CD8-positive, alpha-beta memory T cell (primary cell): ENCODE measurements at regions not wholly inside any gene's neighbourhood (a gene's known extent, or its start where the extent isn't known, plus 50 kb on each side); places are given as distances from the start of the nearest gene placed in this dataset.
A peak's percentile ranks its signal among the peaks of the same experiment; 100 is the strongest.

Experiments used
- CTCF ChIA-PET: fragments of 350-600 bp; sonication (Branson Sonifier 250); formaldehyde crosslinking; loops from one replicate; lab custom pipeline; 2021; ENCODE audit warnings: antibody characterized with exemption; lab: Charles Lee
- POLR2A ChIA-PET: fragments of 350-600 bp; sonication (Branson Sonifier 250); formaldehyde crosslinking; loops from one replicate; lab custom pipeline; 2021; ENCODE audit warnings: antibody characterized with exemption; lab: Charles Lee
- DNase-seq, 5 donors: peaks; one replicate each; pipeline versions ENCODE4 v3.0.0 to v3.0.0-alpha.2; 2020 to 2022; ENCODE audit warnings: mixed read lengths in 1 of 5
- H3K27ac ChIP-seq: one replicate; pipeline ENCODE4 v1.7.0; 2013; ENCODE audit warnings: low read depth, mild to moderate bottlenecking, low read length, moderate library complexity
- H3K27me3 ChIP-seq: 2 replicates; pipeline ENCODE4 v1.7.0; 2013; ENCODE audit warnings: low read length, mild to moderate bottlenecking; ENCODE audit not compliant: insufficient read depth, poor library complexity, severe bottlenecking
- H3K36me3 ChIP-seq: 2 replicates; pipeline ENCODE4 v1.7.0; 2013; ENCODE audit warnings: mild to moderate bottlenecking, low read length, moderate library complexity; ENCODE audit not compliant: insufficient read depth
- H3K4me1 ChIP-seq: 2 replicates; pipeline ENCODE4 v1.7.0; 2013; ENCODE audit warnings: mild to moderate bottlenecking, low read length, moderate library complexity; ENCODE audit not compliant: insufficient read depth
- H3K4me3 ChIP-seq: 2 replicates; pipeline ENCODE4 v1.7.0; 2013; ENCODE audit warnings: mild to moderate bottlenecking, low read length
- H3K9me3 ChIP-seq: 2 replicates; pipeline ENCODE4 v1.7.0; 2013; ENCODE audit warnings: mild to moderate bottlenecking, low read length
- H3K27ac Mint-ChIP-seq, 8 donors: one replicate each; pipeline ENCODE4 v1.8.0; 2020 to 2021; ENCODE audit warnings: mixed read lengths in 8 of 8, mild to moderate bottlenecking in 6 of 8, inconsistent platforms in 3 of 8, moderate library complexity in 3 of 8
- H3K27me3 Mint-ChIP-seq, 2 donors: one replicate each; pipeline ENCODE4 v1.8.0; 2020 to 2021; ENCODE audit warnings: mixed read lengths in 2 of 2, mild to moderate bottlenecking in 1 of 2, moderate library complexity in 1 of 2
- H3K36me3 Mint-ChIP-seq, 3 donors: one replicate each; pipeline ENCODE4 v1.8.0; 2020 to 2021; ENCODE audit warnings: mixed read lengths in 3 of 3, inconsistent platforms in 1 of 3, mild to moderate bottlenecking in 1 of 3
- H3K4me1 Mint-ChIP-seq, 3 donors: one replicate each; pipeline ENCODE4 v1.8.0; 2020 to 2021; ENCODE audit warnings: mixed read lengths in 3 of 3, inconsistent platforms in 1 of 3, mild to moderate bottlenecking in 1 of 3
- H3K4me3 Mint-ChIP-seq, 7 donors: one replicate each; pipeline ENCODE4 v1.8.0; 2020 to 2021; ENCODE audit warnings: mixed read lengths in 7 of 7, mild to moderate bottlenecking in 6 of 7, moderate library complexity in 4 of 7, inconsistent platforms in 2 of 7
- H3K9me3 Mint-ChIP-seq, 5 donors: one replicate each; pipeline ENCODE4 v1.8.0; 2020 to 2022; ENCODE audit warnings: mixed read lengths in 5 of 5, mild to moderate bottlenecking in 3 of 5, moderate library complexity in 2 of 5, inconsistent platforms in 1 of 5

GRCh38 chr11:28837599-28837998 is 729.4 kb downstream of the METTL15 start:
- H3K27ac Mint-ChIP-seq, result no peak overlapping the region
- H3K9me3 Mint-ChIP-seq, result peaks cover 0 to 20% (median 4%) of the 10 kb centered on the region in 5 donors
- H3K4me3 ChIP-seq, result no peak overlapping the region
- ChIA-PET POLR2A (no interaction called here), CTCF (no interaction called here)
- no peaks in the 10 kb centered on the region for H3K27me3 ChIP-seq
- no peak for DNase-seq
- no peaks in the 10 kb centered on the region for H3K27me3 Mint-ChIP-seq
- no peaks in the 10 kb centered on the region for H3K36me3 ChIP-seq
- H3K27ac ChIP-seq, result no peak overlapping the region
- no peaks in the 10 kb centered on the region for H3K4me1 ChIP-seq
- no peaks in the 10 kb centered on the region for H3K4me1 Mint-ChIP-seq
- H3K36me3 Mint-ChIP-seq, result no peaks in the 10 kb centered on the region
- no peak overlapping the region for H3K4me3 Mint-ChIP-seq
- no peaks in the 10 kb centered on the region for H3K9me3 ChIP-seq

GRCh38 chr11:28836285-28837081 is 728.3 kb downstream of the METTL15 start:
- Mint-ChIP-seq H3K27me3 (no peaks in the 10 kb centered on the region), H3K4me3 (no peak overlapping the region), H3K36me3 (no peaks in the 10 kb centered on the region), H3K4me1 (no peaks in the 10 kb centered on the region), H3K27ac (no peak overlapping the region), H3K9me3 (peaks cover 0 to 26% (median 6%) of the 10 kb centered on the region in 5 donors)
- Histone ChIP-seq H3K4me1 (no peaks in the 10 kb centered on the region), H3K27ac (no peak overlapping the region), H3K36me3 (no peaks in the 10 kb centered on the region), H3K4me3 (no peak overlapping the region), H3K9me3 (no peaks in the 10 kb centered on the region), H3K27me3 (no peaks in the 10 kb centered on the region)
- POLR2A ChIA-PET, result no interaction called here
- no peak for DNase-seq
- CTCF ChIA-PET, result no interaction called here

- POLR2A ChIA-PET, result no interaction called here
- Histone ChIP-seq H3K36me3 (no peaks in the 10 kb centered on the region), H3K27me3 (no peaks in the 10 kb centered on the region), H3K4me1 (no peaks in the 10 kb centered on the region), H3K9me3 (no peaks in the 10 kb centered on the region), H3K4me3 (no peak overlapping the region), H3K27ac (no peak overlapping the region)
- CTCF ChIA-PET, result no interaction called here
- no peak overlapping the region for H3K4me3 Mint-ChIP-seq
- DNase-seq, result no peak
- no peak overlapping the region for H3K27ac Mint-ChIP-seq
- peaks cover 0 to 28% (median 7%) of the 10 kb centered on the region in 5 donors for H3K9me3 Mint-ChIP-seq
- H3K27me3 Mint-ChIP-seq, result no peaks in the 10 kb centered on the region
- no peaks in the 10 kb centered on the region for H3K36me3 Mint-ChIP-seq
- H3K4me1 Mint-ChIP-seq, result no peaks in the 10 kb centered on the region
Measured at GRCh38 chr11:28835790-28836189, 727.6 kb downstream of the METTL15 start.

GRCh38 chr11:28835317-28835716 is 727.1 kb downstream of the METTL15 start:
- H3K27ac ChIP-seq, result no peak overlapping the region
- POLR2A ChIA-PET, result no interaction called here
- no peaks in the 10 kb centered on the region for H3K9me3 ChIP-seq
- Mint-ChIP-seq H3K9me3 (peaks cover 0 to 32% (median 10%) of the 10 kb centered on the region in 5 donors), H3K27me3 (no peaks in the 10 kb centered on the region), H3K4me3 (no peak overlapping the region), H3K27ac (no peak overlapping the region), H3K4me1 (no peaks in the 10 kb centered on the region), H3K36me3 (no peaks in the 10 kb centered on the region)
- H3K4me1 ChIP-seq, result no peaks in the 10 kb centered on the region
- H3K4me3 ChIP-seq, result no peak overlapping the region
- CTCF ChIA-PET, result no interaction called here
- no peak for DNase-seq
- no peaks in the 10 kb centered on the region for H3K27me3 ChIP-seq
- H3K36me3 ChIP-seq, result no peaks in the 10 kb centered on the region

GRCh38 chr11:28834877-28835276 is 726.7 kb downstream of the METTL15 start:
- H3K9me3 ChIP-seq, result no peaks in the 10 kb centered on the region
- DNase-seq, result no peak
- no peak overlapping the region for H3K27ac Mint-ChIP-seq
- peaks cover 0 to 32% (median 10%) of the 10 kb centered on the region in 5 donors for H3K9me3 Mint-ChIP-seq
- ChIA-PET CTCF (no interaction called here), POLR2A (no interaction called here)
- no peaks in the 10 kb centered on the region for H3K27me3 ChIP-seq
- no peak overlapping the region for H3K4me3 ChIP-seq
- no peaks in the 10 kb centered on the region for H3K4me1 Mint-ChIP-seq
- no peak overlapping the region for H3K27ac ChIP-seq
- H3K4me1 ChIP-seq, result no peaks in the 10 kb centered on the region
- H3K36me3 ChIP-seq, result no peaks in the 10 kb centered on the region
- H3K4me3 Mint-ChIP-seq, result no peak overlapping the region
- H3K27me3 Mint-ChIP-seq, result no peaks in the 10 kb centered on the region
- H3K36me3 Mint-ChIP-seq, result no peaks in the 10 kb centered on the region

- ChIA-PET POLR2A (no interaction called here), CTCF (no interaction called here)
- H3K4me1 Mint-ChIP-seq, result no peaks in the 10 kb centered on the region
- Histone ChIP-seq H3K9me3 (no peaks in the 10 kb centered on the region), H3K27ac (no peak overlapping the region), H3K4me1 (no peaks in the 10 kb centered on the region), H3K4me3 (no peak overlapping the region), H3K36me3 (no peaks in the 10 kb centered on the region), H3K27me3 (no peaks in the 10 kb centered on the region)
- H3K27me3 Mint-ChIP-seq, result no peaks in the 10 kb centered on the region
- no peaks in the 10 kb centered on the region for H3K36me3 Mint-ChIP-seq
- H3K9me3 Mint-ChIP-seq, result peaks cover 0 to 40% (median 11%) of the 10 kb centered on the region in 5 donors
- no peak for DNase-seq
- no peak overlapping the region for H3K4me3 Mint-ChIP-seq
- peak overlapping the region in 1 of 8 donors; percentile 59 for H3K27ac Mint-ChIP-seq
Measured at GRCh38 chr11:28833670-28834069, 725.5 kb downstream of the METTL15 start.

- H3K27me3 Mint-ChIP-seq, result no peaks in the 10 kb centered on the region
- DNase-seq, result no peak
- no peaks in the 10 kb centered on the region for H3K4me1 Mint-ChIP-seq
- Histone ChIP-seq H3K4me1 (no peaks in the 10 kb centered on the region), H3K36me3 (no peaks in the 10 kb centered on the region), H3K9me3 (no peaks in the 10 kb centered on the region), H3K27ac (no peak overlapping the region), H3K4me3 (no peak overlapping the region), H3K27me3 (no peaks in the 10 kb centered on the region)
- peaks cover 0 to 40% (median 14%) of the 10 kb centered on the region in 5 donors for H3K9me3 Mint-ChIP-seq
- H3K36me3 Mint-ChIP-seq, result no peaks in the 10 kb centered on the region
- no peak overlapping the region for H3K4me3 Mint-ChIP-seq
- ChIA-PET CTCF (no interaction called here), POLR2A (no interaction called here)
- H3K27ac Mint-ChIP-seq, result no peak overlapping the region
Measured at GRCh38 chr11:28833169-28833568, 725.0 kb downstream of the METTL15 start.

- no peaks in the 10 kb centered on the region for H3K9me3 ChIP-seq
- CTCF ChIA-PET, result no interaction called here
Measured at GRCh38 chr11:28826807-28827206, 718.6 kb downstream of the METTL15 start.

More at GRCh38 chr11:28826807-28827206, 718.6 kb downstream of the METTL15 start:
- Histone ChIP-seq H3K4me3 (no peak overlapping the region), H3K4me1 (no peaks in the 10 kb centered on the region), H3K27me3 (no peaks in the 10 kb centered on the region), H3K36me3 (no peaks in the 10 kb centered on the region), H3K27ac (no peak overlapping the region)
- Mint-ChIP-seq H3K4me3 (no peak overlapping the region), H3K27ac (no peak overlapping the region), H3K4me1 (no peaks in the 10 kb centered on the region), H3K27me3 (no peaks in the 10 kb centered on the region), H3K9me3 (peaks cover 0 to 39% (median 18%) of the 10 kb centered on the region in 5 donors), H3K36me3 (no peaks in the 10 kb centered on the region)
- POLR2A ChIA-PET, result no interaction called here
- no peak for DNase-seq
